ENCODE measurements at regions not wholly inside any gene's neighbourhood (a gene's known extent, or its start where the extent isn't known, plus 50 kb on each side); places are given as distances from the start of the nearest gene placed in this dataset.
"Not testable (repeated sequence)": the region's sequence is repeated elsewhere in the genome, so short reads cannot be mapped to it uniquely, and the experiment has no call there.

- BruUV-seq (replicated peaks): no TSS peak
- H3K4me1 ChIP-seq (replicated peaks; ENCODE audit: insufficient read depth): no peaks in the 10 kb centered on the region
- H3K9me3 ChIP-seq (ENCODE audit: insufficient read depth, low read depth): no peaks in the 10 kb centered on the region
- H3K36me3 ChIP-seq (ENCODE audit: low read depth): no peaks in the 10 kb centered on the region
- CTCF ChIA-PET: no interaction called here
- no peak for DNase-seq
- no peaks in the 10 kb centered on the region for H3K27me3 ChIP-seq (ENCODE audit: insufficient read depth, low read depth)
- H3K79me2 ChIP-seq (ENCODE audit: low read depth): no peaks in the 10 kb centered on the region
- no peaks in the 10 kb centered on the region for H3K9me2 ChIP-seq (ENCODE audit: insufficient read depth)
- no peak overlapping the region for H2AFZ ChIP-seq
- no peaks in the 10 kb centered on the region for H4K20me1 ChIP-seq (ENCODE audit: insufficient read depth)
- POLR2A ChIA-PET (ENCODE audit: unreplicated experiment): no interaction called here
- H3F3A ChIP-seq (ENCODE audit: insufficient read depth, low read depth): no peaks in the 10 kb centered on the region
- H3K4me3 ChIP-seq: no peak overlapping the region
- intact Hi-C loops (cut with micrococcal nuclease; ENCODE audit: unreplicated experiment): no loop called here
- no peak overlapping the region for H3K4me2 ChIP-seq
- TF ChIP-seq EZH2 (IDR thresholded peaks at IDR 0.05; ENCODE audit: low read depth) (no peak), CTCF (conservative IDR thresholded peaks at IDR 0.05) (no peak)
- H3K27ac ChIP-seq: no peak overlapping the region
These were observed 899.2 kb downstream of the NCAM2 start for GRCh38 chr21:21897275-21897883.

GRCh38 chr21:21898801-21899200 lies 900.6 kb downstream of the NCAM2 start:
- Histone ChIP-seq H3K79me2 (ENCODE audit: low read depth) (no peaks in the 10 kb centered on the region), H4K20me1 (ENCODE audit: insufficient read depth) (no peaks in the 10 kb centered on the region), H2AFZ (no peak overlapping the region), H3F3A (ENCODE audit: insufficient read depth, low read depth) (no peaks in the 10 kb centered on the region), H3K9me2 (ENCODE audit: insufficient read depth) (no peaks in the 10 kb centered on the region), H3K27ac (no peak overlapping the region), H3K4me1 (replicated peaks; ENCODE audit: insufficient read depth) (no peaks in the 10 kb centered on the region), H3K27me3 (ENCODE audit: insufficient read depth, low read depth) (no peaks in the 10 kb centered on the region), H3K36me3 (ENCODE audit: low read depth) (no peaks in the 10 kb centered on the region), H3K4me3 (no peak overlapping the region), H3K4me2 (no peak overlapping the region), H3K9me3 (ENCODE audit: insufficient read depth, low read depth) (no peaks in the 10 kb centered on the region)
- ChIA-PET CTCF (no interaction called here), POLR2A (ENCODE audit: unreplicated experiment) (no interaction called here)
- BruUV-seq (replicated peaks): no TSS peak
- intact Hi-C loops (cut with micrococcal nuclease; ENCODE audit: unreplicated experiment): no loop called here
- no peak for TF ChIP-seq EZH2 (IDR thresholded peaks at IDR 0.05; ENCODE audit: low read depth)
- no peak for TF ChIP-seq CTCF (conservative IDR thresholded peaks at IDR 0.05)
- no peak for DNase-seq

- CTCF ChIA-PET; BruUV-seq (replicated peaks); H3K36me3 ChIP-seq (ENCODE audit: low read depth): not testable (repeated sequence)
These were observed 904.2 kb downstream of the NCAM2 start for GRCh38 chr21:21902416-21902815.

GRCh38 chr21:21907271-21907670 lies 909.1 kb downstream of the NCAM2 start:
- ChIA-PET POLR2A (ENCODE audit: unreplicated experiment) (no interaction called here), CTCF (no interaction called here)
- no peak overlapping the region for H3K27ac ChIP-seq
- H3K36me3 ChIP-seq (ENCODE audit: low read depth): no peaks in the 10 kb centered on the region
- H3K4me3 ChIP-seq: no peak overlapping the region
- BruUV-seq (replicated peaks): no TSS peak
- H3K79me2 ChIP-seq (ENCODE audit: low read depth): no peaks in the 10 kb centered on the region
- no peaks in the 10 kb centered on the region for H3F3A ChIP-seq (ENCODE audit: insufficient read depth, low read depth)
- no peak overlapping the region for H2AFZ ChIP-seq
- intact Hi-C loops (cut with micrococcal nuclease; ENCODE audit: unreplicated experiment): no loop called here
- no peak overlapping the region for H3K4me2 ChIP-seq
- TF ChIP-seq EZH2 (IDR thresholded peaks at IDR 0.05; ENCODE audit: low read depth) (no peak), CTCF (conservative IDR thresholded peaks at IDR 0.05) (no peak)
- H3K9me3 ChIP-seq (ENCODE audit: insufficient read depth, low read depth): no peaks in the 10 kb centered on the region
- H3K4me1 ChIP-seq (replicated peaks; ENCODE audit: insufficient read depth): no peaks in the 10 kb centered on the region
- DNase-seq: no peak
- no peaks in the 10 kb centered on the region for H4K20me1 ChIP-seq (ENCODE audit: insufficient read depth)
- no peaks in the 10 kb centered on the region for H3K9me2 ChIP-seq (ENCODE audit: insufficient read depth)
- no peaks in the 10 kb centered on the region for H3K27me3 ChIP-seq (ENCODE audit: insufficient read depth, low read depth)

More at GRCh38 chr21:21902416-21902815, 904.2 kb downstream of the NCAM2 start:
- H3K4me2 ChIP-seq; H4K20me1 ChIP-seq (ENCODE audit: insufficient read depth); H3K27me3 ChIP-seq (ENCODE audit: insufficient read depth, low read depth); DNase-seq; H3K4me3 ChIP-seq; H3K9me3 ChIP-seq (ENCODE audit: insufficient read depth, low read depth); H2AFZ ChIP-seq; intact Hi-C loops (cut with micrococcal nuclease; ENCODE audit: unreplicated experiment); H3K9me2 ChIP-seq (ENCODE audit: insufficient read depth); H3K4me1 ChIP-seq (replicated peaks; ENCODE audit: insufficient read depth); H3K79me2 ChIP-seq (ENCODE audit: low read depth); H3F3A ChIP-seq (ENCODE audit: insufficient read depth, low read depth); POLR2A ChIA-PET (ENCODE audit: unreplicated experiment); H3K27ac ChIP-seq: not testable (repeated sequence)
